Ishikawa (cell line): ENCODE measurements at regions not wholly inside any gene's neighbourhood (a gene's known extent, or its start where the extent isn't known, plus 50 kb on each side); places are given as distances from the start of the nearest gene placed in this dataset.

Experiments
- CEBPB ChIP-seq: IDR thresholded peaks from 2 replicates; pipeline ENCODE4 v1.6.1; 2012
- CREB1 ChIP-seq: IDR thresholded peaks from 2 replicates; pipeline ENCODE4 v1.6.1; 2012; ENCODE audit warnings: low read depth
- EGR1 ChIP-seq: IDR thresholded peaks from 2 replicates; pipeline ENCODE4 v1.6.1; 2012
- EP300 ChIP-seq: IDR thresholded peaks from 2 replicates; pipeline ENCODE4 v1.6.1; 2012; ENCODE audit warnings: borderline replicate concordance
- FOXM1 ChIP-seq: IDR thresholded peaks from 2 replicates; pipeline ENCODE4 v1.6.1; 2012; ENCODE audit warnings: low read depth, borderline replicate concordance
- RAD21 ChIP-seq: IDR thresholded peaks from 2 replicates; pipeline ENCODE4 v1.6.1; 2012; ENCODE audit warnings: low read depth
- TAF1 ChIP-seq: IDR thresholded peaks from 2 replicates; pipeline ENCODE4 v1.6.1; 2012; ENCODE audit warnings: low read depth, mild to moderate bottlenecking
- YY1 ChIP-seq: IDR thresholded peaks from 2 replicates; pipeline ENCODE4 v1.6.1; 2012; ENCODE audit warnings: low read depth
- TF ChIP-seq, protein P1 (sequence below): IDR thresholded peaks from 2 replicates; pipeline ENCODE4 v1.6.1; 2012; ENCODE audit warnings: low read depth, mild to moderate bottlenecking
- TF ChIP-seq, protein P2 (sequence below): IDR thresholded peaks from 2 replicates; pipeline ENCODE4 v1.6.1; 2012
- TF ChIP-seq, protein P3 (sequence below): IDR thresholded peaks from 2 replicates; pipeline ENCODE4 v1.6.1; 2012

DNA sequence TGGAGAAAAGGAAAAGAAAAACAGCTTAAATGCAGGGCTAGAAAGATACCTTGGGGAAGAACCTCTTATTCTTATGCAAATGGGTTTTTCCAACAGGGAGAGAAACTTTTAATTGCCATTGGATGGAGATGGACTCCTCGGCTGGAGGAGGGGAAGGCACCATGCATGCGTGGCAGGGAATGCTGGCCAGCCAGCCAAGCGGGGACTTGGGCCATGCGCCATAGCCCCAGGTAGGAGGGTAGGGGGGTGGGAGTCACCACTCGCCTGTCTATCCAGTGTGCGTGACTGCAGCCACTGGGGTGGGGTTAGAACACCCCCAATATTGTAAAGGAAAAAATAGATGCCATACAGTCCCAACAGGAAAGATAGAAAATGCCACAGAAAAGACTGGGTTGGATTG, 119.9 kb upstream of the ELAVL2 start:
- TF ChIP-seq, protein P1, sequence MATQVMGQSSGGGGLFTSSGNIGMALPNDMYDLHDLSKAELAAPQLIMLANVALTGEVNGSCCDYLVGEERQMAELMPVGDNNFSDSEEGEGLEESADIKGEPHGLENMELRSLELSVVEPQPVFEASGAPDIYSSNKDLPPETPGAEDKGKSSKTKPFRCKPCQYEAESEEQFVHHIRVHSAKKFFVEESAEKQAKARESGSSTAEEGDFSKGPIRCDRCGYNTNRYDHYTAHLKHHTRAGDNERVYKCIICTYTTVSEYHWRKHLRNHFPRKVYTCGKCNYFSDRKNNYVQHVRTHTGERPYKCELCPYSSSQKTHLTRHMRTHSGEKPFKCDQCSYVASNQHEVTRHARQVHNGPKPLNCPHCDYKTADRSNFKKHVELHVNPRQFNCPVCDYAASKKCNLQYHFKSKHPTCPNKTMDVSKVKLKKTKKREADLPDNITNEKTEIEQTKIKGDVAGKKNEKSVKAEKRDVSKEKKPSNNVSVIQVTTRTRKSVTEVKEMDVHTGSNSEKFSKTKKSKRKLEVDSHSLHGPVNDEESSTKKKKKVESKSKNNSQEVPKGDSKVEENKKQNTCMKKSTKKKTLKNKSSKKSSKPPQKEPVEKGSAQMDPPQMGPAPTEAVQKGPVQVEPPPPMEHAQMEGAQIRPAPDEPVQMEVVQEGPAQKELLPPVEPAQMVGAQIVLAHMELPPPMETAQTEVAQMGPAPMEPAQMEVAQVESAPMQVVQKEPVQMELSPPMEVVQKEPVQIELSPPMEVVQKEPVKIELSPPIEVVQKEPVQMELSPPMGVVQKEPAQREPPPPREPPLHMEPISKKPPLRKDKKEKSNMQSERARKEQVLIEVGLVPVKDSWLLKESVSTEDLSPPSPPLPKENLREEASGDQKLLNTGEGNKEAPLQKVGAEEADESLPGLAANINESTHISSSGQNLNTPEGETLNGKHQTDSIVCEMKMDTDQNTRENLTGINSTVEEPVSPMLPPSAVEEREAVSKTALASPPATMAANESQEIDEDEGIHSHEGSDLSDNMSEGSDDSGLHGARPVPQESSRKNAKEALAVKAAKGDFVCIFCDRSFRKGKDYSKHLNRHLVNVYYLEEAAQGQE, result no peak
- no peak for TF ChIP-seq TAF1
- no peak for TF ChIP-seq CREB1
- no peak for TF ChIP-seq CEBPB
- TF ChIP-seq FOXM1, result no peak
- TF ChIP-seq EP300, result no peak
- no peak for TF ChIP-seq YY1
- no peak for TF ChIP-seq EGR1
- no peak for TF ChIP-seq RAD21
- TF ChIP-seq, protein P2, sequence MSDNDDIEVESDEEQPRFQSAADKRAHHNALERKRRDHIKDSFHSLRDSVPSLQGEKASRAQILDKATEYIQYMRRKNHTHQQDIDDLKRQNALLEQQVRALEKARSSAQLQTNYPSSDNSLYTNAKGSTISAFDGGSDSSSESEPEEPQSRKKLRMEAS, result no peak
- TF ChIP-seq, protein P3, sequence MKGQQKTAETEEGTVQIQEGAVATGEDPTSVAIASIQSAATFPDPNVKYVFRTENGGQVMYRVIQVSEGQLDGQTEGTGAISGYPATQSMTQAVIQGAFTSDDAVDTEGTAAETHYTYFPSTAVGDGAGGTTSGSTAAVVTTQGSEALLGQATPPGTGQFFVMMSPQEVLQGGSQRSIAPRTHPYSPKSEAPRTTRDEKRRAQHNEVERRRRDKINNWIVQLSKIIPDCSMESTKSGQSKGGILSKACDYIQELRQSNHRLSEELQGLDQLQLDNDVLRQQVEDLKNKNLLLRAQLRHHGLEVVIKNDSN, result no peak
